Smooth muscle cell (in vitro differentiated cells): ENCODE measurements at regions not wholly inside any gene's neighbourhood (a gene's known extent, or its start where the extent isn't known, plus 50 kb on each side); places are given as distances from the start of the nearest gene placed in this dataset.

ENCODE experiments used
- DNase-seq: peaks from one replicate; lab custom pipeline; 2025; ENCODE audit not compliant: unreplicated experiment; lab: John Stamatoyannopoulos, UW
- H2AFZ ChIP-seq: fragments of 200-600 bp; sonication (generic); 2 replicates; pipeline ENCODE4 v1.6.0; 2016; ENCODE audit warnings: antibody characterized with exemption, low read depth, mild to moderate bottlenecking
- H3F3A ChIP-seq: fragments of 200-600 bp; sonication (generic); 2 replicates; pipeline ENCODE4 v1.6.0; 2017; ENCODE audit warnings: antibody characterized with exemption, low read depth
- H3K27ac ChIP-seq: fragments of 200-600 bp; sonication (generic); 2 replicates; pipeline ENCODE4 v1.5.1; 2016; ENCODE audit warnings: low read depth, mild to moderate bottlenecking
- H3K27me3 ChIP-seq: fragments of 200-600 bp; sonication (generic); 2 replicates; pipeline ENCODE4 v1.6.1; 2016; ENCODE audit warnings: low read depth, mild to moderate bottlenecking
- H3K36me3 ChIP-seq: fragments of 200-600 bp; sonication (generic); 2 replicates; pipeline ENCODE4 v1.5.1; 2016; ENCODE audit warnings: low read depth
- H3K4me1 ChIP-seq: fragments of 200-600 bp; sonication (generic); 2 replicates; pipeline ENCODE4 v1.5.1; 2016; ENCODE audit warnings: low read depth
- H3K4me2 ChIP-seq: fragments of 200-600 bp; sonication (generic); 2 replicates; pipeline ENCODE4 v1.6.0; 2016; ENCODE audit warnings: mild to moderate bottlenecking
- H3K4me3 ChIP-seq: fragments of 200-600 bp; sonication (generic); 2 replicates; pipeline ENCODE4 v1.5.1; 2016; ENCODE audit warnings: mild to moderate bottlenecking
- H3K79me2 ChIP-seq: fragments of 200-600 bp; sonication (generic); 2 replicates; pipeline ENCODE4 v1.6.0; 2016; ENCODE audit warnings: low read depth, mild to moderate bottlenecking
- H3K9ac ChIP-seq: fragments of 200-600 bp; sonication (generic); 2 replicates; pipeline ENCODE4 v1.6.0; 2016; ENCODE audit warnings: low read depth
- H3K9me3 ChIP-seq: fragments of 200-600 bp; sonication (generic); replicated peaks from 2 replicates; pipeline ENCODE4 v1.5.1; 2016; ENCODE audit warnings: low read depth
- H4K20me1 ChIP-seq: fragments of 200-600 bp; sonication (generic); 2 replicates; pipeline ENCODE4 v1.6.0; 2016; ENCODE audit warnings: low read depth
- WGBS: methylation state at CpG from one replicate; pipeline ENCODE4 v1.1.7; 2016; ENCODE audit warnings: low lambda C conversion rate; 5-methylcytosine and 5-hydroxymethylcytosine counted together
- TF ChIP-seq, protein P1 (sequence below): fragments of 200-600 bp; sonication (generic); IDR thresholded peaks from 2 replicates; pipeline ENCODE4 v1.5.1; 2017; ENCODE audit warnings: borderline replicate concordance, mild to moderate bottlenecking, antibody characterized with exemption; ENCODE audit not compliant: insufficient read depth, poor library complexity, severe bottlenecking

DNA sequence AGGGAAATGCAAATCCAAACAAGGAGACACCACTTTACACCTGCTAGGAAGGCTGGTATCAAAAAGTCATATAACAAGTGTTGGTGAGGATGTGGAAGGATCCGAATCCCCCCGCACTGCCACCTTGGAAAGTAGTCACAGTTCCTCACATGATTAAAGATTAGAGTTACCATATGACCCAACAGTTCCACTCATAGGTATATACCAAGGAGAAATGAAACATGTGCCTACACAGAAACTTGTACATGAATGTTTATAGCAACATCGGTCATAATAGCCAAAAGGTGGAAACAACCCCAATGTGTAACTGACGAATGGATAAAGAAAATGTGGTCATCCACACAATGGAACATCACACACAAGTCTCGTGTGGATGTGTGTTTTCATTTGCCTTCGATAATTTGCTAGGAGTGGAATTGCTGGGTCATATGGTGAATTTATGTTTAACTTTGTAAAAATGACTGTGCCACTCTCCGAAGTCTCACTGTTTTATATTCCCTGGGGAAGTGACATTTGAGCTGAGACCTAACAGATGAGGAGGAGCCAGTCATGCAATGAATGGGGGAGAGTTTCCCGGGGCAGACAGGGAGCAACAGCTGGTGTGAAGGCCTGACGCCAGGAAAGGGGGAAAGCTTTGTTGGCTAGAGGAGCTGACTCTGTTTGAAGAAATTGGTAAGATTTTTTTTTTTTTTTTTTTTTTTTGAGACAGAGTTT lies 125.9 kb upstream of the MLN start:
- no peaks in the 10 kb centered on the region for H3F3A ChIP-seq
- no peaks in the 10 kb centered on the region for H3K36me3 ChIP-seq
- H3K9me3 ChIP-seq: no peaks in the 10 kb centered on the region
- no peak overlapping the region for H3K4me2 ChIP-seq
- H3K9ac ChIP-seq: no peak overlapping the region
- no peaks in the 10 kb centered on the region for H4K20me1 ChIP-seq
- H3K4me1 ChIP-seq: no peaks in the 10 kb centered on the region
- WGBS: 89% methylated on average over 9 of the region's 9 CpGs
- no peak overlapping the region for H3K4me3 ChIP-seq
- H3K79me2 ChIP-seq: no peaks in the 10 kb centered on the region
- peaks cover 3% of the 10 kb centered on the region for H3K27me3 ChIP-seq
- TF ChIP-seq, protein P1, sequence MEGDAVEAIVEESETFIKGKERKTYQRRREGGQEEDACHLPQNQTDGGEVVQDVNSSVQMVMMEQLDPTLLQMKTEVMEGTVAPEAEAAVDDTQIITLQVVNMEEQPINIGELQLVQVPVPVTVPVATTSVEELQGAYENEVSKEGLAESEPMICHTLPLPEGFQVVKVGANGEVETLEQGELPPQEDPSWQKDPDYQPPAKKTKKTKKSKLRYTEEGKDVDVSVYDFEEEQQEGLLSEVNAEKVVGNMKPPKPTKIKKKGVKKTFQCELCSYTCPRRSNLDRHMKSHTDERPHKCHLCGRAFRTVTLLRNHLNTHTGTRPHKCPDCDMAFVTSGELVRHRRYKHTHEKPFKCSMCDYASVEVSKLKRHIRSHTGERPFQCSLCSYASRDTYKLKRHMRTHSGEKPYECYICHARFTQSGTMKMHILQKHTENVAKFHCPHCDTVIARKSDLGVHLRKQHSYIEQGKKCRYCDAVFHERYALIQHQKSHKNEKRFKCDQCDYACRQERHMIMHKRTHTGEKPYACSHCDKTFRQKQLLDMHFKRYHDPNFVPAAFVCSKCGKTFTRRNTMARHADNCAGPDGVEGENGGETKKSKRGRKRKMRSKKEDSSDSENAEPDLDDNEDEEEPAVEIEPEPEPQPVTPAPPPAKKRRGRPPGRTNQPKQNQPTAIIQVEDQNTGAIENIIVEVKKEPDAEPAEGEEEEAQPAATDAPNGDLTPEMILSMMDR: no peak
- no peak overlapping the region for H2AFZ ChIP-seq
- no peak overlapping the region for H3K27ac ChIP-seq
- DNase-seq: no peak

DNA sequence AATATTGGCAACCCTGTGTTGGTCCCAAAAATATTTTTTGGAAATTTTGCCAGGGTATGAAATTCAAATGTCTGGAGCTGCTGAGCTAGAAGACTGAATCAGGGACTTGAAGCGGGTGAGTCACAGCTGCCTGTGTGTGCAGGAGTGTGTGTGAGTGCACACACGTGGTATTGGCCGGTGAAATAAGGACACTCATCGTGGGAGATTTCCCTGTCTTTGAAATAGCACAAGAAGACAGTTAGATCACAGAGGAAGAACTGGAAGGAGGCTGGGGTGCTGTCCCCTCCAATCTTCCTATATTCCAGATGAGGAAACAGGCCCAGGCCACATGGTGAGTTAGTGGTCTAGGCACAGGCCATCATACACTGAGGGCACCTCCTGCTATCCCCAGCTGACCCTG lies 123.8 kb upstream of the MLN start:
- Histone ChIP-seq H4K20me1 (no peaks in the 10 kb centered on the region), H3K27me3 (no peaks in the 10 kb centered on the region), H3K9ac (no peak overlapping the region), H3K36me3 (no peaks in the 10 kb centered on the region), H3F3A (no peaks in the 10 kb centered on the region), H3K27ac (no peak overlapping the region), H2AFZ (no peak overlapping the region), H3K4me3 (no peak overlapping the region), H3K79me2 (no peaks in the 10 kb centered on the region), H3K9me3 (no peaks in the 10 kb centered on the region), H3K4me2 (no peak overlapping the region), H3K4me1 (no peaks in the 10 kb centered on the region)
- DNase-seq: no peak
- WGBS: 47% methylated on average over 4 of the region's 4 CpGs
- TF ChIP-seq, protein P1: no peak

DNA sequence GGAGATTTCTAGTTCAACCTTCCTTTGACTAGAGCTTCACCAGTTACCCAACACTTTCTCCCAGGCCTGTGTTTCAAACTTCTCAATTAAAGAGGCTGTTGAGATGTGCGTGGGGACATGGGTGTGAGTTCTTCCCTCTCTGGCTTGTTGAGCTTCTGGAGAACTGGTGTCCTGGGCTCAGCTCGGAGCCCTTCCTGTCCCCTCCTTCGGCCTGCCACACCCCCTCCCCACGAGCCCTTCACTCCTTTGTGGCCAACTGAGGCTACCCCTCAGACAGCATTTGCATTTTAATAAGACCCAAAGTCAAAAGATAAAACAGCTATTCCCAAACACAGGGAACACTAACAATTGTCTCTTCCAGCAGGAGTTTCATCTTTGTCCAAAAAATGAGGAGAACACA lies 123.3 kb upstream of the MLN start:
- Histone ChIP-seq H3K9ac (no peak overlapping the region), H3K4me1 (no peaks in the 10 kb centered on the region), H3K9me3 (no peaks in the 10 kb centered on the region), H3K4me3 (no peak overlapping the region), H2AFZ (no peak overlapping the region), H3K79me2 (no peaks in the 10 kb centered on the region), H3K27me3 (no peaks in the 10 kb centered on the region), H3K36me3 (no peaks in the 10 kb centered on the region), H3F3A (no peaks in the 10 kb centered on the region), H3K4me2 (no peak overlapping the region), H3K27ac (no peak overlapping the region), H4K20me1 (no peaks in the 10 kb centered on the region)
- TF ChIP-seq, protein P1: no peak
- DNase-seq: no peak
- WGBS: 76% methylated on average over 4 of the region's 4 CpGs

DNA sequence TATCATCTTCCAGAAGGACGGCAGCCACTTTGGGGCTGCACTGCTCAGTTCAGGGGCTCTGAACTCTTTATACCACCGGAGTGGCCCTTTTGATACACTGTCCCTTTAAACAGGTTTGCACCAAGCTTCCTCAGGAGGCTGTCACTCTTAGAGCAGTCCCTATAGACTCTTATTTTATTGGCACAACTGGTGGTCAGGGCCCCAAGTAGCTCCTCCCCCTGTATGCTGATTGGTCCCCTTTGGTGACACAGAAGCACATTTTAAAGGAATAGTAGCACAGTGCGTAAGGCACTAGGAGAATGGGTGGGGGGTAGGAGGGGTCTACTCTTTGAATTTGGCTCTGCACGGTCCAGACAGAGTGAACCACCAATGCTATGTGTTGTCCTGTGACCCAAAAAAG lies 122.6 kb upstream of the MLN start:
- no peaks in the 10 kb centered on the region for H3K4me1 ChIP-seq
- H3K4me3 ChIP-seq: no peak overlapping the region
- no peaks in the 10 kb centered on the region for H3K36me3 ChIP-seq
- no peak overlapping the region for H3K27ac ChIP-seq
- H3K9ac ChIP-seq: no peak overlapping the region
- H3K27me3 ChIP-seq: no peaks in the 10 kb centered on the region
- no peak for DNase-seq
- H3K9me3 ChIP-seq: no peaks in the 10 kb centered on the region
- no peaks in the 10 kb centered on the region for H4K20me1 ChIP-seq
- H3K79me2 ChIP-seq: no peaks in the 10 kb centered on the region
- 72% methylated on average over 4 of the region's 4 CpGs for WGBS
- no peaks in the 10 kb centered on the region for H3F3A ChIP-seq
- H3K4me2 ChIP-seq: no peak overlapping the region
- TF ChIP-seq, protein P1: no peak
- H2AFZ ChIP-seq: no peak overlapping the region
